ENCODE measurements at regions not wholly inside any gene's neighbourhood (a gene's known extent, or its start where the extent isn't known, plus 50 kb on each side); places are given as distances from the start of the nearest gene placed in this dataset.

DNA sequence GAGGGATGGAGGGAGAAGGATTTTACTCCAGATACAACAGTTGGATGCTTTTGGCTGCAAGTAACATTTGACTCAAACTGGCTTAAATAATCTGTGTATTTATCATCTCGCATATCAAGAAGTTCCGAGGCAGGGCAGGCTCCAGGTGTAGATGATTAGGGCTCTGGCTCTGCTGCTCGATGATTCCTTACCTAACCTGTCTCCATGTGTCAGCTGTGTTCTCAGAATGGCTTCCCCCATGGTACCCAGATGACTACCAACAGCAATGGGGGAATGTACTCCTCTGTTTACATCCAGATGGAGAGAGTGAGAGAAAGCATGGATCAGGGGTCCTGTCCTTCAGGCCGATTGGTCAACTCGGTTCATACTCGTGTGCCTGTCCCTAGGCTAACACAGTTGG is 90.4 kb upstream of the AKT3 start:
- no peak for DNase-seq (ENCODE audit: low read depth)
- TF ChIP-seq, protein P1, sequence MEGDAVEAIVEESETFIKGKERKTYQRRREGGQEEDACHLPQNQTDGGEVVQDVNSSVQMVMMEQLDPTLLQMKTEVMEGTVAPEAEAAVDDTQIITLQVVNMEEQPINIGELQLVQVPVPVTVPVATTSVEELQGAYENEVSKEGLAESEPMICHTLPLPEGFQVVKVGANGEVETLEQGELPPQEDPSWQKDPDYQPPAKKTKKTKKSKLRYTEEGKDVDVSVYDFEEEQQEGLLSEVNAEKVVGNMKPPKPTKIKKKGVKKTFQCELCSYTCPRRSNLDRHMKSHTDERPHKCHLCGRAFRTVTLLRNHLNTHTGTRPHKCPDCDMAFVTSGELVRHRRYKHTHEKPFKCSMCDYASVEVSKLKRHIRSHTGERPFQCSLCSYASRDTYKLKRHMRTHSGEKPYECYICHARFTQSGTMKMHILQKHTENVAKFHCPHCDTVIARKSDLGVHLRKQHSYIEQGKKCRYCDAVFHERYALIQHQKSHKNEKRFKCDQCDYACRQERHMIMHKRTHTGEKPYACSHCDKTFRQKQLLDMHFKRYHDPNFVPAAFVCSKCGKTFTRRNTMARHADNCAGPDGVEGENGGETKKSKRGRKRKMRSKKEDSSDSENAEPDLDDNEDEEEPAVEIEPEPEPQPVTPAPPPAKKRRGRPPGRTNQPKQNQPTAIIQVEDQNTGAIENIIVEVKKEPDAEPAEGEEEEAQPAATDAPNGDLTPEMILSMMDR (IDR thresholded peaks at IDR 0.05; ENCODE audit: control insufficient read depth, insufficient read depth, low read depth, low read length, missing control alignments): no peak
- H3K4me3 ChIP-seq (ENCODE audit: control insufficient read depth, low read depth, low read length): no peak overlapping the region

DNA sequence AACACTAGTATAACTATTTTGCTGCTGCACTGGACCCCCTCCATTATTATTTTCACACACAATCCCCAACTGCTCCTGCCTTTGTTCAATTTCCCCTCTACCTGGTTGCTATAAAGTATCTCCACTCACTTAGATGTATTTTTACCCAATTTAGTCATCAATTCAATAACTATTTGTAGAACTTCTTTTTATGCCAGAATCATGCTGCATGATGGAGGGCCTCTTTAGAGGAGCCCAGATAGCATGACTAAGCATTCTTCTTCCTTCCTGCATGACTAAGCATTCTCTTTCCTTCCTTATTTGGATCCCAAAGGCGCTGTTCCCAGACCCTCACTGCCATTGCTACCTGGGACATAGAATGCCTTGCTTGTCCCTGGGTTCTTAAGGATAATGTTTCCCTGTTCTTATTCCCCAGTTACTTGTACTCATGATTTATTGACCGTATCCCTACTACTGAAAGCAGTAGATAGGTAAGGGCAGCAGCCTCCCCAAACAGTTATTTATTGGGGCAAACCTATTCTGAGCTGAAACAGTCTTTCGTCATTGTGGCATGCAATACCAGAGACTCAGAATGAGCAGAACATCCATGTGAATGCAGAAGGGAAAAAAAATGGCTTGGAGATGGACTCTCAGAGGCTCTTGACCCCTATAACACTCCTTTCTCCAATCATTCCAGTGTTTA is 89.3 kb upstream of the AKT3 start:
- no peak overlapping the region for H3K4me3 ChIP-seq (ENCODE audit: control insufficient read depth, low read depth, low read length)
- no peak for DNase-seq (ENCODE audit: low read depth)
- TF ChIP-seq, protein P1 (IDR thresholded peaks at IDR 0.05; ENCODE audit: control insufficient read depth, insufficient read depth, low read depth, low read length, missing control alignments): no peak

DNA sequence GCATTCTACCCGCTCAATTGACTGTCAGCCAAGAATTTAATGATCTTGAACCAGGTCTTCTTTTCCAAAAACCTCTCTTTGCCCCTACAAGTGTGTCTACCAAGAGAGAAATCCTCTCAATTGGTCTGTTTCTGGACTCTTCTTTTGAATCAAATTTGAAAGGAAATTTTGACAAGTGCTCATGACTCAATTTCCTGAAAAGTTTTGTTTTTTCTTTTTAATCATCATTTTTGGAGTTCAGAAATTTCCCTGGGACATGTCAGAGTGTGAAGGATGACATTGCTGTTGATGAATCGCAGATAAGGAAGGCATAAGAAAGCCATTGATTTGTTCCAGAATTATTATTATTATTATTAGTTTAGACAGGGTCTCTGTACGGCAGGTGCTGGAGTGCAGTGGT is 88.2 kb upstream of the AKT3 start:
- no peak overlapping the region for H3K4me3 ChIP-seq (ENCODE audit: control insufficient read depth, low read depth, low read length)
- TF ChIP-seq, protein P1 (IDR thresholded peaks at IDR 0.05; ENCODE audit: control insufficient read depth, insufficient read depth, low read depth, low read length, missing control alignments): no peak

DNA sequence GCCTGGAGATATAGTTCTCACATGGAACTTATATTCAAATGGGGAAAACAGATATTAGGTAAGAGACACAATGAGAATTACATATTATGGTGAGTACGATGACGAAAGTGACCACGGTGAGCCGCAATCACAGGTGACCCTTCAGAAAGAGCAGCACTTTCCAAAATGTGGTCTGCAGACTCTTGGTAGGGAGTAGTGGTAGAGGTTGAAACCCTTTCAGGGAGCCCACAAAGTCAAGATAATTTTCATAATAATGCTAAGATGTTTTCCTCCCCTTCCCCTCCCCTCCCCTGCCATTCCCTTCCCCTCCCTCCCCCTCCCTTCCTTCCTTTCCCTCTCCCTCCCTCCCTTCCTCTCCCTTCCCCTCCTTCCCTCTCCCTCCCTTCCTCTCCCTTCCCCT is 83.5 kb upstream of the AKT3 start:
- TF ChIP-seq, protein P1 (IDR thresholded peaks at IDR 0.05; ENCODE audit: control insufficient read depth, insufficient read depth, low read depth, low read length, missing control alignments): no peak
- no peak for DNase-seq (ENCODE audit: low read depth)
- no peak overlapping the region for H3K4me3 ChIP-seq (ENCODE audit: control insufficient read depth, low read depth, low read length)

More for the DNA sequence above, 88.2 kb upstream of the AKT3 start:
- DNase-seq (ENCODE audit: low read depth): no peak

DNA sequence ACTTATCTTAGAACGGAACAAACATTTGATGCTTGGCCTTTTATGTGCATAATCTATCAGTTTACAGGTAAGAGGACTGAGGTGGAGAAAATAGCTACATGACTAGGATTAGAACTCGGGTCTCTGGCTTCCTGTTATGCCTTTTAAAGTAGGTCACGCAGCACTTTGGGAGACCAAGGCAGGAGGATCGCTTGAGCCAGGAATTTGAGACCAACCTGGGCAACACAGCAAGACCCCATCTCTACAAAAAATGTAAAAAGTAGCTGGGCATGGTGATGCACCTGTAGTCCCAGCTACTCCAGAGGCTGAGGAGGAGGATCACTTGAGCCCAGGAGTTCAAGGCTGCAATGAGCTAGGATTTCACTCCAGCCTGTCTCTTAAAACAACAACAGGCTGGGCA is 81.9 kb upstream of the AKT3 start:
- no peak overlapping the region for H3K4me3 ChIP-seq (ENCODE audit: control insufficient read depth, low read depth, low read length)
- no peak for DNase-seq (ENCODE audit: low read depth)
- TF ChIP-seq, protein P1 (IDR thresholded peaks at IDR 0.05; ENCODE audit: control insufficient read depth, insufficient read depth, low read depth, low read length, missing control alignments): no peak

DNA sequence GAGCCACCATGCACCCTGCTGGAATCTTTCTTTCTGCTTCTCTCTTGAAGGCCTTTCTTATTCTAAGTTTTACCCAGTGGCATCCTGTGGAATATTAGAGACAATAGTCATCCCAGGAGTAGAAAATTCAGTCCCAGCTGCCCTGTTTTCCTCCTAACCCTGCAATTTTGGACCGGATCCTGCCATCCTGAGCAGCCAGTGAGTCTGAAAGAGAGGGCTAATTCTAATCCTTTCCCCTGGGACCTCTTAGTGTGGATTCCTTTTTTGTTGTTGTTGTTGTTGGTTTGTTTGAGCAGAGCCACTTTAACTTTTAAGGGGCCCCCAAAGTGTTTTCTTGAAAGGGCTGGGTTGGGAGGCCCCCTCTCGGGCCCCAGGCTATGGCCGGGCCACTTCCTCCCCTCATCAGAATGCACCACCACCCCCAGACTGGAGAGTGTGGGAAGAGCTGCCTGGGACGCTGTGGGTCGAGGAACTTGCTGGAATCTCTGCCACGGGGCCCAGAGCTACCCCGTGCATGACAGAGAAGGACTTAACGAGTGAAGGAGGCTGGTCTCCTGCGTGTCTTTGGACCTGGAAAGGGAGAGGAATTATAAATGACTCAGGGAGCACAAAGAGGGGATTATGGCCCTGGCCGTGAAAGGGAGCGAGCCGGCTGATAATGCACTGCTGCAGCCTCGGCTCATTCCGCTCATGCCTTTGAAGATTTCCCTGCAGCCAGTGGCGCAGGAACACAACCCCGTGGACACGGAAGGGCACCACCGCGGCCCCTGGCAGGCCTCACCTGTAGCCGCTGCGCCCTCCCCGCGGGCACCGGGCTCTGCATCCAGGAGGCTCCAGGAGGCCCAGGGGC is 81.0 kb upstream of the AKT3 start:
- no peak for DNase-seq (ENCODE audit: low read depth)
- TF ChIP-seq, protein P1 (IDR thresholded peaks at IDR 0.05; ENCODE audit: control insufficient read depth, insufficient read depth, low read depth, low read length, missing control alignments): no peak
- H3K4me3 ChIP-seq (ENCODE audit: control insufficient read depth, low read depth, low read length): no peak overlapping the region
